ENCODE measurements at regions not wholly inside any gene's neighbourhood (a gene's known extent, or its start where the extent isn't known, plus 50 kb on each side); places are given as distances from the start of the nearest gene placed in this dataset.
A peak's percentile ranks its signal among the peaks of the same experiment; 100 is the strongest.

DNA sequence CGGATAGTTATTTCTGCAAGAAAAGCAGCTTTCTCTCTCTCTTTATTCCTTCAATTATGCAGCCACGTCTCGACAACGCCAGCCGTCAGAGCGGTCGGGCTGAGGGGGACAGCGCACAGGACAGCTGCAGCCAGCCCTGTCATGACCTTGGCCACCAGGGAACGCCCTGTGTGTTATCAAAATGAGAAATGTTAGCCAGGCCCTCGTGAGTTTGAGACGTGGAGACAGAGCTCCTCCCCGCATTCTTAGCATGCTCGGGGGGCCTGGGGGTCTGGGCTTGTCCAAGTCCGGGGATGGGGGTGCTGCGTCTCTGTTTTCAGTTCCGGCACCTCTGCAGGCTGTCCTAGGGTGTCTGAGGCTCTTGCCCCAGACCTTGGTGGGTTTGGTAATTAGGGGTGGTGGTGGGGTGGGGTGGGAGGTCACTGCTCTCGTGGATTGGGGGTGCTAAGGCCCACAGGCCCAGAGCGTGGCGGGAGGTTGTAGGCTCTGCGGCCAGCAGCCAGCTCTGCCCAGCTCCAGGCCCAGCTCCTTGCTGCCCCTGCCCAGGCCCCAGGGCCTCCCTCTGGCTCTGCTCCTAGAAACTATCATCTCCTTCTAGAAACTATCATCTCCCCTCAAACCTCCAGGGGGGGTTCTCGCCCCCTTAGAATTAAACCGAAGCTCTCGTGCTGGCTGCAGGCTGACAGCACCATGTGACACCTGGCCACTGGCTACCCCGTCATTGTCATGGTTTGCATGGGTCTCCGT is 54.3 kb upstream of the GATA5 start (continued):
- no peak for TF ChIP-seq TCF7L2 (IDR thresholded peaks at IDR 0.05; ENCODE audit: borderline replicate concordance, extremely low read depth, insufficient read depth, insufficient read length)
- TF ChIP-seq SP1 (IDR thresholded peaks at IDR 0.05; ENCODE audit: low read depth), result no peak
- TF ChIP-seq POLR2AphosphoS5 (IDR thresholded peaks at IDR 0.05; ENCODE audit: low read depth, low read length), result no peak
- TF ChIP-seq, protein P1, sequence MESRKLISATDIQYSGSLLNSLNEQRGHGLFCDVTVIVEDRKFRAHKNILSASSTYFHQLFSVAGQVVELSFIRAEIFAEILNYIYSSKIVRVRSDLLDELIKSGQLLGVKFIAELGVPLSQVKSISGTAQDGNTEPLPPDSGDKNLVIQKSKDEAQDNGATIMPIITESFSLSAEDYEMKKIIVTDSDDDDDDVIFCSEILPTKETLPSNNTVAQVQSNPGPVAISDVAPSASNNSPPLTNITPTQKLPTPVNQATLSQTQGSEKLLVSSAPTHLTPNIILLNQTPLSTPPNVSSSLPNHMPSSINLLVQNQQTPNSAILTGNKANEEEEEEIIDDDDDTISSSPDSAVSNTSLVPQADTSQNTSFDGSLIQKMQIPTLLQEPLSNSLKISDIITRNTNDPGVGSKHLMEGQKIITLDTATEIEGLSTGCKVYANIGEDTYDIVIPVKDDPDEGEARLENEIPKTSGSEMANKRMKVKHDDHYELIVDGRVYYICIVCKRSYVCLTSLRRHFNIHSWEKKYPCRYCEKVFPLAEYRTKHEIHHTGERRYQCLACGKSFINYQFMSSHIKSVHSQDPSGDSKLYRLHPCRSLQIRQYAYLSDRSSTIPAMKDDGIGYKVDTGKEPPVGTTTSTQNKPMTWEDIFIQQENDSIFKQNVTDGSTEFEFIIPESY (IDR thresholded peaks at IDR 0.05; ENCODE audit: extremely low read depth, insufficient replicate concordance, low read length), result no peak
- TF ChIP-seq ZNF274 (IDR thresholded peaks at IDR 0.05; ENCODE audit: low read depth, low read length), result no peak
- no peak for TF ChIP-seq SIN3A (IDR thresholded peaks at IDR 0.05; ENCODE audit: low read depth)

DNA sequence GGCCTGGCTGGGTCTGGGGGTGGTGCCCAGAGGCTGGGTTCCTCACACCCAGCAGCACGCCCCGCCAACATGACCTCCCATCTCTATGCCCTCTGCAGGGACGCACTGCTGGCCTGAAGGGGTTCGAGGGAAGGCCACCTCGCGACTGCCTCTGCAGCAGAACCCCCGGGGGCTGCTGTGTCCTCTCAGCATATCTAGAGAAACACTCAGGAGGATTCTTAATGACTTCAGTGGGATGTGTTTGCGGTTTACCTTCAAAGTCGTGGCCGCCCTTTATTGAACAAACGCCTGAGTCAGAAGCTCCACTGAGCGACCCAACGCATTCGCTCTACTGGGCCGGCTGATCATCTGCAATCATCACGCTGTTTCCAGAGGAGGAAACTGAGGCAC is 54.8 kb upstream of the GATA5 start:
- H3K9me3 ChIP-seq (ENCODE audit: control insufficient read depth in 1 of 2, insufficient read depth in 1 of 2, low read depth in 1 of 2, low read length in 2 of 2), result no peaks in the 10 kb centered on the region
- no peaks in the 10 kb centered on the region for H3K4me1 ChIP-seq (ENCODE audit: control insufficient read depth in 1 of 2, insufficient read depth in 2 of 2, low read length in 2 of 2)
- no TSS peak for BruUV-seq (replicated peaks)
- intact Hi-C loops (cut with micrococcal nuclease), result no loop called here
- CTCF ChIA-PET, result no interaction called here
- H3K4me3 ChIP-seq (replicated peaks in 1 of 2; ENCODE audit: low read depth in 1 of 2, low read length in 2 of 2), result no peak overlapping the region
- RAD21 ChIA-PET (ENCODE audit: low non-redundant PET in 1 of 2, low total read pairs in 2 of 2, uncharacterized antibody in 2 of 2, unreplicated experiment in 2 of 2), result no interaction called here
- H3K27me3 ChIP-seq (ENCODE audit: insufficient read depth, low read length), result no peaks in the 10 kb centered on the region
- POLR2A ChIA-PET, result no interaction called here
- no peak overlapping the region for H3K9ac ChIP-seq (ENCODE audit: low read length)
- H3K4me2 ChIP-seq (ENCODE audit: low read length), result no peak overlapping the region
- no peaks in the 10 kb centered on the region for H3K79me2 ChIP-seq (ENCODE audit: insufficient read depth, low read length)
- no peak for DNase-seq (ENCODE audit: low read depth, low spot score)
- no peak overlapping the region for H3K27ac ChIP-seq (ENCODE audit: low read depth, low read length)
- H3K9me2 ChIP-seq (ENCODE audit: insufficient read depth), result no peaks in the 10 kb centered on the region
- no peak overlapping the region for H2AFZ ChIP-seq (ENCODE audit: low read depth, low read length, poor library complexity, severe bottlenecking)
- H3K36me3 ChIP-seq (ENCODE audit: control insufficient read depth in 1 of 2, insufficient read depth in 2 of 2, low read length in 2 of 2), result no peaks in the 10 kb centered on the region
- ATAC-seq, result no peak
- TF ChIP-seq ELF1 (IDR thresholded peaks at IDR 0.05; ENCODE audit: borderline replicate concordance, low read depth) (no peak), JUND (IDR thresholded peaks at IDR 0.05) (no peak), TCF7L2 (IDR thresholded peaks at IDR 0.05; ENCODE audit: borderline replicate concordance, extremely low read depth, insufficient read depth, insufficient read length) (peak; percentile 29), ZFX (IDR thresholded peaks at IDR 0.05) (no peak)
- H4K20me1 ChIP-seq (ENCODE audit: insufficient read depth), result no peaks in the 10 kb centered on the region
